ENCODE measurements at regions not wholly inside any gene's neighbourhood (a gene's known extent, or its start where the extent isn't known, plus 50 kb on each side); places are given as distances from the start of the nearest gene placed in this dataset. TPM values are rescaled to one million over a fixed set of nuclear protein-coding genes. Genes with fewer than 3 reads are reported as not detected.
A peak's percentile ranks its signal among the peaks of the same experiment; 100 is the strongest.

DNA sequence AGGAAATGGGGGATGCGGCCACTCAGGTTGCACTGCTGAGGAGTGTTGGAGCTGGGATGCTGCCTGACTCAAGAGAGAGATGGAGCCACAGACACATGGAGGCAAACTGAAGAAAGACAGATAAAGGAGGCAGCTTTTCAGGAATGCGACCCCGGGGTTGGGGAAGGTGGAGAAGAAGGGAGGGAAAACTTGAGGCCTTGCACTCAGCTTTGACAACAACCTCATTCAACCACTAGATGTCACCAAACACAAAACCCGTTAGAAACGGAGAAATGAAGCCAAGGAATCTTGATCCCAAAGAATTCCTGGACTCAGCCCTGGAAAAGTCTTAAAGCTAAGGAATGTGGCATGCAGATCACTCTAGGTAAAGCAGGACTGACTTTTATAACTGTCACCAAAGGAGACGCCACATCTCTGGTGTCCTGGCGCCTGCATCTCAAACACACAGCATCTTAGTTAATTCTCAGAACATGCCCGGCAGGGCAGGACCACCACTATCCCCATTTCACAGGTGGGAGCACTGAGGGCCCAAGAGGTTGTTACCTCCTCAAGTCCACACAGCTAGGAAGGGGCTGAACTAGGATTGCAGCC, 59.6 kb upstream of the LMCD1 start:
- no peak overlapping the region for H3K4me2 ChIP-seq (ENCODE audit: low read length)
- peaks cover 45% of the 10 kb centered on the region for H3K4me1 ChIP-seq (ENCODE audit: control insufficient read depth, insufficient read depth, low read length)
- no peak overlapping the region for H3K4me3 ChIP-seq (ENCODE audit: low read length)
- H3K27me3 ChIP-seq (ENCODE audit: control insufficient read depth, insufficient read depth, low read length): peaks cover under 1% of the 10 kb centered on the region
- no peaks in the 10 kb centered on the region for H3K9me3 ChIP-seq (replicated peaks; ENCODE audit: low read length)
- no peaks in the 10 kb centered on the region for H3K36me3 ChIP-seq (ENCODE audit: insufficient read depth, low read length)
- H3K9ac ChIP-seq (ENCODE audit: low read depth, low read length): peak overlapping the region; percentile 83

DNA sequence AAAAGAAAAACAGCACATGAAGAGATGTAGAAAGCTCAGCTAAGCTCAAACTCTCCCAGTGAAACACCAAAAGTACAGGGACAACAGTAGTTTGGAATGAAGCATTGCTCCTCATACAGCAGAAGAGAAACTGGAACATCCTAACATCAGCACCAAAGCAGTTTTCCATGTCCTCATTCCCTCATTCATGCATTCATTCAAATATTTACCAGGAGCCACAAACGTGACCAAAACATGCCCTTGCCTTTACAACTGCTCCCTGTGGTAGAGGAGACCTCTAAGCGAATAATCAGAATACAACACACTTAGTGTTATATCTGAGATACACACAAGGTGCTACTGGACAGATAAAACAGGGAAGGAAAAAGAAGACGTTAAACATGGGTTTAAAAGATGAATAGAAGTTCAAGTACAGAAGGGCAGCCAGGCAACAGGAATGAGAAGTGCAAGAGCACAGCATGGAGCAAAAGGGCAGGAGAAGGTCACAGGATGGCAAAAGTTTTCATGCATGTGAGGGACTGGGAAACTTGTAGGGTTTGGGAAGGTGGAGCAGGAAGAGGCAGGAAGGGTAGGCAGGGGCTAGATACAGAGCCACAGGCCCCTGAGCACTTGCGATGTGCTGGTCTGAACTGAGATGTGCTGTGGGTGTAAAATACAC, 58.5 kb upstream of the LMCD1 start:
- no peak overlapping the region for H3K4me3 ChIP-seq (ENCODE audit: low read length)
- H3K27me3 ChIP-seq (ENCODE audit: control insufficient read depth, insufficient read depth, low read length): no peaks in the 10 kb centered on the region
- peaks cover 45% of the 10 kb centered on the region for H3K4me1 ChIP-seq (ENCODE audit: control insufficient read depth, insufficient read depth, low read length)
- H3K36me3 ChIP-seq (ENCODE audit: insufficient read depth, low read length): no peaks in the 10 kb centered on the region
- H3K9me3 ChIP-seq (replicated peaks; ENCODE audit: low read length): no peaks in the 10 kb centered on the region
- H3K9ac ChIP-seq (ENCODE audit: low read depth, low read length): peak overlapping the region; percentile 83
- no peak overlapping the region for H3K4me2 ChIP-seq (ENCODE audit: low read length)

DNA sequence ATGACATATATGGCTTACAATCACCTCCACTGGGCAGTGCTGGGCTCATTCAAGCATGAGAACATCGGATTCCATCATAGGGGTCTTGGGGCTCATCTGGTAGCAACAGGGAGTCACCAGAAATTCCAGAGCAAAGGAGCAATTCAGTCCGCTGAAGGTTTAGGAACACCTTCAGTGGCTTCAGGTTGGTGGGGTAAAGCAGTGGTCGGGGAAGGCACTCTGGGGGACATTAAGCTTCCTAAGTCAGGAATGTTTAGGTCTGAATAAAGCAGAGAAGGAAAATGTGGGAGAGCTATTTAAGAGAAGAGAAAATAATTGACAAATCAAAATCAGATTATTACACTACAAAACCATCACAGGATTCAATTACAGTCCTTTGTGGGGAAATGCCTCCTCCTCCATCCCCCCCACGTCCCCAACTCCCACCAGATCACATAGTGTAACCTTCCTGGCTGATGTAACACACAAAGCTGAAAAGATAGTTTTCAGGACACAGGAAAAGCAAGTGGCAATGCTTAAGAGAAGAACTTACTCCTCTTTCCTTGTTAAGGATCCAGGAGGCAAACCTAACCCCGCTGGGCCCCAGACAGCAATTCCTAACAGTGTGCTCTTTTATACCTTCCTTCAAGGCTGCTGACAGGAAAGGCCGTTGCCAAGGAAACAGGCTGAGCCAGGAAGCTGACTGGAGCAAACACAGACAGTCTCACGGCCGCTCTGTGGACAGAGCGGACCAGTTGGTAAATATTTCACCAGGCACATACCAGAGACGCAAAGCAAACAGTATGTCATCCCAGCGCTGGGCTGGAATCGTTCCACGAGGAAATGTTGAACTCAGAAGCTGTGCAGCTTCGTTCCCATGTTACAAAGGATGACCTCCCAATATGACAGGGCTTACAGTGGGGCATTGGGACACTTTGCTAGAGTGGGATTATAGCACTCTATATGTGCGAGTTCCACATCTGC, 57.5 kb upstream of the LMCD1 start:
- Histone ChIP-seq H3K9ac (ENCODE audit: low read depth, low read length) (peak overlapping the region; percentile 83), H3K4me3 (ENCODE audit: low read length) (peak overlapping the region; percentile 14)

DNA sequence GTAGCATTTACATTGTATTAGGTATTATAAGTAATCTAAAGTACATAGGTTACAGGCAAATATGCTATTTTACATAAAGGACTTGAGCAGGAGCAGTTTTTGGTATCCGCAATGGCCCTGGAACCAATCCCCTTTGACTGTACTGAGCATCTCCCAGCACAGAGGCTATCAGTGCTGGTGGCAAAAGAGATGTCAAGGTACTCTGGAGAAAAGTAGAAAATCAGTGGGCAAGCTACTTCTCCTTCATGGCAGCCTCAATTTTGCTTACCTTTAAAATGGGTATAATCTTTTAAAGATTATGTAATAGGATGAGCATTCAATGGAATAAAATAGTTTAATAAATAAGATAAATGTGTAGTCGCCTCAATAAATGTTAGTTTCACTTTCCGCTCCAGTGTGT, 56.7 kb upstream of the LMCD1 start:
- Histone ChIP-seq H3K36me3 (ENCODE audit: insufficient read depth, low read length) (no peaks in the 10 kb centered on the region), H3K4me3 (ENCODE audit: low read length) (no peak overlapping the region), H3K9me3 (replicated peaks; ENCODE audit: low read length) (no peaks in the 10 kb centered on the region), H3K4me2 (ENCODE audit: low read length) (peak overlapping the region; percentile 15), H3K4me1 (ENCODE audit: control insufficient read depth, insufficient read depth, low read length) (peaks cover 45% of the 10 kb centered on the region), H3K27me3 (ENCODE audit: control insufficient read depth, insufficient read depth, low read length) (no peaks in the 10 kb centered on the region), H3K9ac (ENCODE audit: low read depth, low read length) (peak overlapping the region; percentile 67)

More for the DNA sequence above, 57.5 kb upstream of the LMCD1 start:
- Histone ChIP-seq H3K4me2 (ENCODE audit: low read length) (peak overlapping the region; percentile 64), H3K9me3 (replicated peaks; ENCODE audit: low read length) (no peaks in the 10 kb centered on the region), H3K36me3 (ENCODE audit: insufficient read depth, low read length) (no peaks in the 10 kb centered on the region), H3K4me1 (ENCODE audit: control insufficient read depth, insufficient read depth, low read length) (peaks cover 45% of the 10 kb centered on the region), H3K27me3 (ENCODE audit: control insufficient read depth, insufficient read depth, low read length) (no peaks in the 10 kb centered on the region)

DNA sequence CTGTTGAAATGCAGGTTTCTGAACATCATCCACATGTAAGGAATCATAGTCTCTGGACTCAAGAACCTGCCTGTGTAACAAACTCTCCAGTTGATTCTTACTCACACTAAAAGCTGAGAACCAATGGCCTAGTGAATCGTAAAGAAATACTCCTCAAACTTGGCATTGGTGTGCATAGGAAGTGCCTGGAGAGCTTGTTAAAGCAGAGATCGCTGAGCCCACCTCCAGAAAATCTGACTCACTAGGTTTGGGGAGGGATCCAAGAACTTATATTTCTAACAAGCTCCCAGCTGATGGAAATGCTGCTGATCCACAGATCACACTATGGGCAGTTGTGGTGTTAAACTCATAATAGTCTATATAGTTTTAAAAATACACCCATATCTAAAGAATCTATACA, 55.8 kb upstream of the LMCD1 start:
- Histone ChIP-seq H3K9ac (ENCODE audit: low read depth, low read length) (peak overlapping the region; percentile 67), H3K4me3 (ENCODE audit: low read length) (no peak overlapping the region), H3K4me2 (ENCODE audit: low read length) (no peak overlapping the region), H3K9me3 (replicated peaks; ENCODE audit: low read length) (no peaks in the 10 kb centered on the region), H3K27me3 (ENCODE audit: control insufficient read depth, insufficient read depth, low read length) (no peaks in the 10 kb centered on the region), H3K4me1 (ENCODE audit: control insufficient read depth, insufficient read depth, low read length) (peaks cover 46% of the 10 kb centered on the region), H3K36me3 (ENCODE audit: insufficient read depth, low read length) (no peaks in the 10 kb centered on the region)

DNA sequence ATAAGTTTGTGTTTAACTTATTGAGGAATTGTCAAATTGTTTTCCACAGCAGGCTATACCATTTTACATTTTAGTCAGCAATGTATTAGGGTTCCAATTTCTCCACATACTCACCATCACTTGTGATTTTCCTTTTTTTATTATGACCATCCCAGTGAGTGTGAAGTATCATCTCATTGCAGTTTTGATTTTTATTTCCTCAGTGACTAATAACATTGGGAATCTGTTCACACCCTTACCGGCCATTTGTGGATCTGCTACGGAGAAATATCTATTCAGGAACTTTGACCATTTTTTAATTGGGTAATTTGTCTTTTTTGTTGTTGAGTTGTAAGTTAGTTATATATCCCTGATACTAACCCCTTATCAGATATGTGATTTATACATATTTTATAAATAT, 54.8 kb upstream of the LMCD1 start:
- Histone ChIP-seq H3K4me2 (ENCODE audit: low read length) (no peak overlapping the region), H3K4me1 (ENCODE audit: control insufficient read depth, insufficient read depth, low read length) (peaks cover 56% of the 10 kb centered on the region), H3K9ac (ENCODE audit: low read depth, low read length) (peak overlapping the region; percentile 67), H3K27me3 (ENCODE audit: control insufficient read depth, insufficient read depth, low read length) (no peaks in the 10 kb centered on the region), H3K36me3 (ENCODE audit: insufficient read depth, low read length) (no peaks in the 10 kb centered on the region), H3K4me3 (ENCODE audit: low read length) (no peak overlapping the region), H3K9me3 (replicated peaks; ENCODE audit: low read length) (no peaks in the 10 kb centered on the region)

DNA sequence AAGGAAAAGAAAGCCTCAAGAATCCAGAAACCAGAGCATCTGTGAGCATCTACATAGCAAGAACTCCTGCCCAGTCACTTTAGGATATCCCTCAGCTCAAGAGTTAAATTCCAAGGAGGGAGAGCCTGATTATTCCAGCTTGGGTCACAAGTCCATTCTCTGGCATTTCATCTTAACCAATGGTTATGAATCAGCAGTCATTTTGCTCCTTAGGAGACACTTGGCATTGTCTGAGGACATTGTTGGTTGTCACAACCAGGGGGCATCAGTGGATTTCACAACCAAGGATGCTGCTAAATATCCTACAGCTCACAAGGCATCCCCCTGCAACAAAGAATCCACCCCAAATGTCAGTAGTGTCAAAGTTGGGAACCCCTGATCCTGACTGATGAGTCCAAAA, 51.0 kb upstream of the LMCD1 start:
- H3K4me2 ChIP-seq (ENCODE audit: low read length): no peak overlapping the region
- no peaks in the 10 kb centered on the region for H3K36me3 ChIP-seq (ENCODE audit: insufficient read depth, low read length)
- no peak overlapping the region for H3K4me3 ChIP-seq (ENCODE audit: low read length)
- H3K4me1 ChIP-seq (ENCODE audit: control insufficient read depth, insufficient read depth, low read length): peaks cover 34% of the 10 kb centered on the region
- H3K27me3 ChIP-seq (ENCODE audit: control insufficient read depth, insufficient read depth, low read length): no peaks in the 10 kb centered on the region
- peak overlapping the region; percentile 36 for H3K9ac ChIP-seq (ENCODE audit: low read depth, low read length)
- no peaks in the 10 kb centered on the region for H3K9me3 ChIP-seq (replicated peaks; ENCODE audit: low read length)

DNA sequence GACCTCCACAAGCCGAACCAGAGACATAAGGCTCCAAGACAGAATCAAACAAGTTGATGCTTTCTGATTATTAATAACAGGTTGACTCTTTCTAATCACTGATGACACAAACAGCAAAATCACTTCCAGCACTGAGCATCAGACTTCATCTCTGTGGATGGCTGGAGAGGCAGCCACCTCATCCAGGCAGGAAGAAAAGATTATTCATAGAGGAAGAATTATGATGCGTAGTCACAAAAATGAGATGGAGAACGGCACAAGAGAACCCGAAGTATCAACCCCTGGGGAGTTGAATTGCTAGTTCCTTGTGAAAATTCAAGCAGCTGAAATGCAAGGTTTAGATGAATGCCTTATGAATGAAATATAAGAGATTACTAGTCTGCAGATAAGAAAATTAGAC, 49.9 kb upstream of the LMCD1 start:
- H3K4me2 ChIP-seq (ENCODE audit: low read length): peak overlapping the region; percentile 13
- H3K9ac ChIP-seq (ENCODE audit: low read depth, low read length): peak overlapping the region; percentile 36

More for the DNA sequence above, 49.9 kb upstream of the LMCD1 start:
- Histone ChIP-seq H3K4me1 (ENCODE audit: control insufficient read depth, insufficient read depth, low read length) (peaks cover 33% of the 10 kb centered on the region), H3K27me3 (ENCODE audit: control insufficient read depth, insufficient read depth, low read length) (no peaks in the 10 kb centered on the region), H3K4me3 (ENCODE audit: low read length) (no peak overlapping the region), H3K9me3 (replicated peaks; ENCODE audit: low read length) (no peaks in the 10 kb centered on the region), H3K36me3 (ENCODE audit: insufficient read depth, low read length) (no peaks in the 10 kb centered on the region)

Small RNAs in the stretch of these regions (small RNA-seq; reads per million reads assigned to genes)
- not detected for gene RNU4ATAC17P
